GM12878 (cell line): ENCODE measurements at regions not wholly inside any gene's neighbourhood (a gene's known extent, or its start where the extent isn't known, plus 50 kb on each side); places are given as distances from the start of the nearest gene placed in this dataset.

Experiments
- ATAC-seq: fragments of 200-7000 bp; cut with Tn5 transposase; 3 replicates; pipeline ENCODE4 v1.9.1; 2020; ENCODE audit warnings: mild to moderate bottlenecking, moderate library complexity
- BruUV-seq: library from RNA; stranded (reverse); fragments of 400-500 nt; replicated peaks from 2 replicates; lab custom pipeline; 2021; lab: Mats Ljungman, UMichigan
- CTCF ChIA-PET: fragments of 300-600 bp; sonication (Branson Sonifier 250); formaldehyde crosslinking; extraction: SDS; loops from one replicate; lab custom pipeline; 2021; ENCODE audit warnings: inconsistent platforms; lab: Yijun Ruan, JAX
- POLR2A ChIA-PET: fragments of 350-600 bp; formaldehyde crosslinking; extraction: SDS; loops from one replicate; lab custom pipeline; 2021; ENCODE audit warnings: inconsistent platforms; lab: Charles Lee
- RAD21 ChIA-PET: fragments of 300-600 bp; sonication (Branson Sonifier 250); formaldehyde crosslinking; loops from one replicate; lab custom pipeline; 2023; ENCODE audit warnings: antibody characterized with exemption; ENCODE audit not compliant: unreplicated experiment; lab: Charles Lee
- SMC1A ChIA-PET: fragments of 300-600 bp; sonication (Branson Sonifier 250); formaldehyde crosslinking; loops from one replicate; lab custom pipeline; 2023; ENCODE audit not compliant: unreplicated experiment, uncharacterized antibody; lab: Charles Lee
- DNase-seq: peaks from one replicate; pipeline ENCODE4 v3.0.0-alpha.2; 2011; ENCODE audit warnings: low read depth, low spot score
- FAIRE-seq: peaks from 3 replicates; lab custom pipeline; 2011; peaks lifted over from hg19 to GRCh38; lab: Jason Lieb, UNC
- H2AFZ ChIP-seq: 2 replicates; pipeline ENCODE4 v1.6.0; 2011; ENCODE audit warnings: low read depth, low read length, control low read depth; ENCODE audit not compliant: control insufficient read depth
- H3K27ac ChIP-seq: 2 replicates; pipeline ENCODE4 v1.5.1; 2011; ENCODE audit warnings: control low read depth; ENCODE audit not compliant: control insufficient read depth, insufficient read depth
- H3K27me3 ChIP-seq, 2 experiments: replicated peaks in 1 of 2; 2 replicates each; pipeline versions ENCODE4 v1.6.0 to v1.6.1; 2011; ENCODE audit warnings: low read length in 1 of 2; ENCODE audit not compliant: control insufficient read depth in 2 of 2, insufficient read depth in 2 of 2
- H3K36me3 ChIP-seq, 2 experiments: 2 replicates each; pipeline ENCODE4 v1.5.1; 2011; ENCODE audit warnings: low read length in 1 of 2; ENCODE audit not compliant: control insufficient read depth in 2 of 2, insufficient read depth in 2 of 2
- H3K4me1 ChIP-seq: 2 replicates; pipeline ENCODE4 v1.6.1; 2011; ENCODE audit warnings: mild to moderate bottlenecking, low read length, moderate library complexity, mixed read lengths; ENCODE audit not compliant: control insufficient read depth, insufficient read depth
- H3K4me2 ChIP-seq: 2 replicates; pipeline ENCODE4 v1.6.0; 2011; ENCODE audit warnings: control low read depth; ENCODE audit not compliant: control insufficient read depth, insufficient read depth
- H3K4me3 ChIP-seq: fragments of 200-600 bp; sonication (generic); 2 replicates; pipeline ENCODE4 v1.5.1; 2016
- H3K79me2 ChIP-seq: 2 replicates; pipeline ENCODE4 v1.6.0; 2011; ENCODE audit warnings: low read length; ENCODE audit not compliant: control insufficient read depth, insufficient read depth
- H3K9ac ChIP-seq: 2 replicates; pipeline ENCODE4 v1.8.0; 2011; ENCODE audit warnings: low read length, control low read depth, mixed read lengths; ENCODE audit not compliant: control insufficient read depth, insufficient read depth
- H3K9me3 ChIP-seq: replicated peaks from 3 replicates; pipeline ENCODE4 v1.5.1; 2011; ENCODE audit warnings: mild to moderate bottlenecking, low read length; ENCODE audit not compliant: control insufficient read depth, insufficient read depth
- H4K20me1 ChIP-seq: 2 replicates; pipeline ENCODE4 v1.6.0; 2011; ENCODE audit not compliant: control insufficient read depth, insufficient read depth
- CBX5 ChIP-seq: sonication (generic); IDR thresholded peaks from 2 replicates; pipeline ENCODE4 v1.6.1; 2016; ENCODE audit warnings: low read depth, moderate library complexity, mild to moderate bottlenecking, inconsistent platforms
- CEBPB ChIP-seq, 2 experiments: fragments of 150-350 bp in 1 of 2; IDR thresholded peaks; 2 replicates each; pipeline ENCODE4 v1.6.1; 2012 to 2014; ENCODE audit warnings: low read depth in 2 of 2, low read length in 2 of 2, borderline replicate concordance in 1 of 2, inconsistent platforms in 1 of 2
- CEBPZ ChIP-seq: fragments of 150-350 bp; IDR thresholded peaks from 2 replicates; pipeline ENCODE4 v1.6.1; 2016; ENCODE audit warnings: low read depth, low read length
- CHD1 ChIP-seq: IDR thresholded peaks from 2 replicates; pipeline ENCODE4 v1.6.1; 2012; ENCODE audit warnings: low read depth, low read length, improper control_type of control experiment
- CHD2 ChIP-seq: IDR thresholded peaks from 2 replicates; pipeline ENCODE4 v1.6.1; 2011; ENCODE audit warnings: low read depth, low read length, improper control_type of control experiment, borderline replicate concordance
- CREB1 ChIP-seq: IDR thresholded peaks from 2 replicates; pipeline ENCODE4 v1.6.1; 2012; ENCODE audit warnings: low read depth, mild to moderate bottlenecking, inconsistent platforms
- IKZF1 ChIP-seq: fragments of 450-650 bp; conservative IDR thresholded peaks from 2 replicates; pipeline ENCODE4 v1.6.1; 2017; ENCODE audit warnings: antibody characterized with exemption, mild to moderate bottlenecking
- NBN ChIP-seq: fragments of 450-650 bp; IDR thresholded peaks from 2 replicates; pipeline ENCODE4 v1.6.1; 2016
- NR2C1 ChIP-seq: fragments of 450-650 bp; IDR thresholded peaks from 2 replicates; pipeline ENCODE4 v1.6.1; 2017; ENCODE audit warnings: antibody characterized with exemption, mild to moderate bottlenecking, moderate library complexity
- NR2C2 ChIP-seq: IDR thresholded peaks from 2 replicates; pipeline ENCODE4 v1.6.1; 2011; ENCODE audit warnings: borderline replicate concordance, low read depth; ENCODE audit not compliant: control insufficient read depth, insufficient read length
- PBX3 ChIP-seq: IDR thresholded peaks from 2 replicates; pipeline ENCODE4 v1.6.1; 2011; ENCODE audit warnings: mild to moderate bottlenecking, low read depth, low read length, moderate library complexity; ENCODE audit not compliant: insufficient replicate concordance
- POLR2AphosphoS5 ChIP-seq: IDR thresholded peaks from 2 replicates; pipeline ENCODE4 v1.6.1; 2011; ENCODE audit warnings: mild to moderate bottlenecking, low read length, inconsistent platforms
- SIN3A ChIP-seq: IDR thresholded peaks from 2 replicates; pipeline ENCODE4 v1.6.1; 2012; ENCODE audit warnings: low read depth, low read length, improper control_type of control experiment
- SREBF1 ChIP-seq: IDR thresholded peaks from 2 replicates; pipeline ENCODE4 v1.6.1; 2012; ENCODE audit warnings: mild to moderate bottlenecking, low read length
- SREBF2 ChIP-seq: IDR thresholded peaks from 2 replicates; pipeline ENCODE4 v1.6.1; 2012; ENCODE audit warnings: mild to moderate bottlenecking, low read length
- TCF12 ChIP-seq: IDR thresholded peaks from 2 replicates; pipeline ENCODE4 v1.6.1; 2011; ENCODE audit warnings: low read depth, mild to moderate bottlenecking, low read length
- WRNIP1 ChIP-seq: IDR thresholded peaks from 2 replicates; pipeline ENCODE4 v1.6.1; 2011; ENCODE audit warnings: low read depth, low read length, improper control_type of control experiment, borderline replicate concordance
- ZNF217 ChIP-seq: fragments of 450-650 bp; IDR thresholded peaks from 2 replicates; pipeline ENCODE4 v1.6.1; 2017; ENCODE audit warnings: antibody characterized with exemption, mild to moderate bottlenecking
- WGBS: methylation state at CpG from one replicate; pipeline ENCODE4 v1.1.6; 2016; ENCODE audit warnings: low lambda C conversion rate; ENCODE audit not compliant: insufficient replicate concordance, insufficient coverage; ENCODE audit errors: missing lambda C conversion rate; 5-methylcytosine and 5-hydroxymethylcytosine counted together
- in situ Hi-C: fragments of 300-500 bp; cut with MboI; formaldehyde crosslinking; loops from 9 replicates; pipeline ENCODE4 v1.14.3; 2018; ENCODE audit warnings: mixed read lengths
- intact Hi-C: fragments of 100-400 bp; cut with micrococcal nuclease; formaldehyde crosslinking; loops from one replicate; pipeline ENCODE4 v1.14.2; 2022; ENCODE audit not compliant: unreplicated experiment
- TF ChIP-seq, protein P1 (sequence below): IDR thresholded peaks from 2 replicates; pipeline ENCODE4 v1.6.1; 2011; ENCODE audit warnings: low read depth, mild to moderate bottlenecking, low read length, moderate library complexity, borderline replicate concordance; ENCODE audit errors: extremely low read depth

- Histone ChIP-seq H4K20me1 (no peaks in the 10 kb centered on the region), H3K36me3 (no peaks in the 10 kb centered on the region), H3K4me3 (no peak overlapping the region), H3K27ac (no peak overlapping the region), H3K4me2 (no peak overlapping the region), H3K9ac (no peak overlapping the region), H3K27me3 (no peaks in the 10 kb centered on the region), H3K9me3 (no peaks in the 10 kb centered on the region; the same call in 2 of the 3 replicates), H3K79me2 (no peaks in the 10 kb centered on the region), H3K4me1 (no peaks in the 10 kb centered on the region), H2AFZ (no peak overlapping the region)
- ChIA-PET CTCF (no interaction called here), POLR2A (no interaction called here), RAD21 (no interaction called here), SMC1A (interaction anchor here (1.2 kb wide), 1 partner anchor 17 kb away, joined by 4 read pairs; no protein-coding TSS in a partner anchor)
- 0% methylated on average over 4 of the region's 4 CpGs for WGBS
- ATAC-seq (no peak), DNase-seq (no peak), FAIRE-seq (no peak)
- in situ Hi-C loops, result no loop called here
- intact Hi-C loops, result no loop called here
- TF ChIP-seq TCF12 (no peak), SREBF1 (no peak), POLR2AphosphoS5 (no peak), IKZF1 (no peak), CEBPZ (no peak), CEBPB (IDR thresholded peaks at IDR 0.05; ENCODE audit: borderline replicate concordance in 1 of 2, low read depth in 2 of 2, low read length in 2 of 2) (no peak), NR2C2 (no peak), ZNF217 (no peak), SREBF2 (no peak), SIN3A (no peak), CREB1 (no peak), NR2C1 (no peak), CHD1 (no peak), PBX3 (no peak), WRNIP1 (no peak), NBN (no peak), CHD2 (no peak), CBX5 (no peak)
- TF ChIP-seq, protein P1, sequence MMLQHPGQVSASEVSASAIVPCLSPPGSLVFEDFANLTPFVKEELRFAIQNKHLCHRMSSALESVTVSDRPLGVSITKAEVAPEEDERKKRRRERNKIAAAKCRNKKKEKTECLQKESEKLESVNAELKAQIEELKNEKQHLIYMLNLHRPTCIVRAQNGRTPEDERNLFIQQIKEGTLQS, result no peak
- BruUV-seq, result no TSS peak
These were observed 216.5 kb downstream of the EFNB2 start for GRCh38 chr13:106318941-106319411.
